IMR-90 (cell line): ENCODE measurements at regions not wholly inside any gene's neighbourhood (a gene's known extent, or its start where the extent isn't known, plus 50 kb on each side); places are given as distances from the start of the nearest gene placed in this dataset.

ENCODE experiments used
- ATAC-seq: fragments of 200-7000 bp; cut with Tn5 transposase; 2 replicates; pipeline ENCODE4 v1.9.1; 2020; ENCODE audit warnings: low read depth, mild to moderate bottlenecking, moderate library complexity
- BruUV-seq: library from RNA; stranded (reverse); fragments of 400-500 nt; replicated peaks from 2 replicates; lab custom pipeline; 2021; lab: Mats Ljungman, UMichigan
- CTCF ChIA-PET: fragments of 300-600 bp; formaldehyde crosslinking; extraction: SDS; loops from one replicate; lab custom pipeline; 2021; ENCODE audit warnings: antibody characterized with exemption; lab: Yijun Ruan, JAX
- POLR2A ChIA-PET: fragments of 300-600 bp; sonication (Branson Sonifier 250); formaldehyde crosslinking; loops from one replicate; lab custom pipeline; 2022; ENCODE audit warnings: antibody characterized with exemption; ENCODE audit not compliant: unreplicated experiment; lab: Charles Lee
- DNase-seq: peaks from one replicate; pipeline ENCODE4 v3.0.0; 2013
- H2AFZ ChIP-seq: replicated peaks from 2 replicates; pipeline ENCODE3; 2013; ENCODE audit warnings: low read length, mild to moderate bottlenecking; ENCODE audit not compliant: poor library complexity
- H2AK5ac ChIP-seq: 2 replicates; pipeline ENCODE4 v1.6.1; 2013; ENCODE audit warnings: low read depth, low read length, inconsistent platforms
- H2AK9ac ChIP-seq: replicated peaks from 2 replicates; pipeline ENCODE3; 2013; ENCODE audit warnings: mild to moderate bottlenecking, low read depth, low read length, moderate library complexity; ENCODE audit not compliant: poor library complexity
- H2BK120ac ChIP-seq: 2 replicates; pipeline ENCODE4 v1.6.1; 2013; ENCODE audit warnings: low read depth, low read length, inconsistent platforms
- H2BK15ac ChIP-seq: 3 replicates; pipeline ENCODE4 v1.6.1; 2013; ENCODE audit warnings: low read depth, low read length, inconsistent platforms
- H2BK20ac ChIP-seq: 2 replicates; pipeline ENCODE4 v1.6.1; 2013; ENCODE audit warnings: low read depth, mild to moderate bottlenecking, inconsistent platforms, low read length, moderate library complexity
- H2BK5ac ChIP-seq: 2 replicates; pipeline ENCODE4 v1.6.1; 2013; ENCODE audit warnings: mild to moderate bottlenecking, low read depth, low read length, inconsistent platforms; ENCODE audit not compliant: poor library complexity, severe bottlenecking
- H3K14ac ChIP-seq: replicated peaks from 2 replicates; pipeline ENCODE4 v1.6.1; 2013; ENCODE audit warnings: low read depth, low read length, inconsistent platforms
- H3K18ac ChIP-seq: 2 replicates; pipeline ENCODE4 v1.6.1; 2013; ENCODE audit warnings: low read depth, low read length, control low read depth
- H3K23ac ChIP-seq: 2 replicates; pipeline ENCODE4 v1.6.1; 2013; ENCODE audit warnings: low read depth, low read length, inconsistent platforms
- H3K27ac ChIP-seq: 2 replicates; pipeline ENCODE4 v1.5.1; 2013; ENCODE audit warnings: mild to moderate bottlenecking, control low read depth, low read length; ENCODE audit not compliant: insufficient read depth
- H3K27me3 ChIP-seq: 2 replicates; pipeline ENCODE4 v1.6.1; 2013; ENCODE audit warnings: low read length; ENCODE audit not compliant: control insufficient read depth, insufficient read depth
- H3K36me3 ChIP-seq: 2 replicates; pipeline ENCODE4 v1.6.1; 2013; ENCODE audit warnings: low read length, mixed read lengths; ENCODE audit not compliant: control insufficient read depth, insufficient read depth
- H3K4ac ChIP-seq: 2 replicates; pipeline ENCODE4 v1.6.1; 2013; ENCODE audit warnings: low read depth, low read length, inconsistent platforms
- H3K4me1 ChIP-seq: 2 replicates; pipeline ENCODE4 v1.6.1; 2013; ENCODE audit warnings: low read length, mixed read lengths; ENCODE audit not compliant: control insufficient read depth, insufficient read depth
- H3K4me2 ChIP-seq: 2 replicates; pipeline ENCODE4 v1.6.1; 2013; ENCODE audit warnings: low read depth, mild to moderate bottlenecking, control low read depth, low read length, moderate library complexity
- H3K4me3 ChIP-seq: 2 replicates; pipeline ENCODE4 v1.5.1; 2013; ENCODE audit warnings: low read depth, mild to moderate bottlenecking, control low read depth, low read length, moderate library complexity; ENCODE audit not compliant: insufficient read depth
- H3K56ac ChIP-seq: 2 replicates; pipeline ENCODE4 v1.6.1; 2013; ENCODE audit warnings: low read length, inconsistent platforms; ENCODE audit not compliant: insufficient read depth; ENCODE audit errors: extremely low read depth
- H3K79me1 ChIP-seq, 2 experiments: 2 replicates each; pipeline ENCODE4 v1.6.1; 2013; ENCODE audit warnings: low read length in 2 of 2, inconsistent platforms in 1 of 2, low read depth in 1 of 2
- H3K9ac ChIP-seq: 2 replicates; pipeline ENCODE4 v1.6.1; 2013; ENCODE audit warnings: low read depth, low read length, control low read depth
- H3K9me1 ChIP-seq: 2 replicates; pipeline ENCODE4 v1.6.1; 2013; ENCODE audit warnings: low read length, inconsistent platforms; ENCODE audit not compliant: insufficient read depth
- H3K9me3 ChIP-seq: 2 replicates; pipeline ENCODE4 v1.6.1; 2013; ENCODE audit warnings: low read length; ENCODE audit not compliant: control insufficient read depth, insufficient read depth
- H4K20me1 ChIP-seq: 2 replicates; pipeline ENCODE4 v1.6.1; 2013; ENCODE audit warnings: low read length, inconsistent platforms; ENCODE audit not compliant: insufficient read depth
- H4K5ac ChIP-seq: 2 replicates; pipeline ENCODE4 v1.6.1; 2013; ENCODE audit warnings: mild to moderate bottlenecking, low read depth, low read length, control low read depth
- H4K8ac ChIP-seq, 2 experiments: 2 replicates each; pipeline ENCODE4 v1.6.1; 2013; ENCODE audit warnings: low read depth in 2 of 2, low read length in 2 of 2, control low read depth in 1 of 2, inconsistent platforms in 1 of 2
- H4K91ac ChIP-seq: 2 replicates; pipeline ENCODE4 v1.6.1; 2013; ENCODE audit warnings: low read depth, low read length, inconsistent platforms; ENCODE audit not compliant: insufficient read depth
- CEBPB ChIP-seq: IDR thresholded peaks from 2 replicates; pipeline ENCODE4 v1.6.1; 2012; ENCODE audit warnings: low read depth, low read length, improper control_type of control experiment
- WGBS, 2 experiments: methylation state at CpG; one replicate each; pipeline versions ENCODE4 v1.1.5 to v1.1.7; 2013; ENCODE audit warnings: missing lambda C conversion rate in 2 of 2; ENCODE audit not compliant: insufficient read length in 1 of 2; ENCODE audit errors: extremely low coverage in 2 of 2; 5-methylcytosine and 5-hydroxymethylcytosine counted together
- dilution Hi-C: fragments of 300-500 bp; cut with HindIII; formaldehyde crosslinking; loops from one replicate; pipeline ENCODE4 v1.14.3; 2018; ENCODE audit warnings: low sequenced_read_pairs; ENCODE audit not compliant: unreplicated experiment
- in situ Hi-C: fragments of 300-500 bp; cut with MboI; formaldehyde crosslinking; loops from 3 replicates; pipeline ENCODE4 v1.14.3; 2019; ENCODE audit warnings: low sequenced_read_pairs, inconsistent platforms, mixed read lengths
- intact Hi-C: fragments of 100-400 bp; cut with micrococcal nuclease; formaldehyde crosslinking; loops from 2 replicates; pipeline ENCODE4 v1.10.0; 2022

- H3K56ac ChIP-seq = no peak overlapping the region
- H3K4ac ChIP-seq = no peak overlapping the region; the same call in 1 of the 2 replicates
- TF ChIP-seq CEBPB = no peak
- no peak for DNase-seq
- H3K27me3 ChIP-seq = peaks cover 3% of the 10 kb centered on the region
- in situ Hi-C loops = no loop called here
- no TSS peak for BruUV-seq
- H3K4me2 ChIP-seq = no peak overlapping the region
- ChIA-PET CTCF (no interaction called here), POLR2A (no interaction called here)
- dilution Hi-C loops = no loop called here
- H3K4me1 ChIP-seq = no peaks in the 10 kb centered on the region
- H3K79me1 ChIP-seq = no peaks in the 10 kb centered on the region
- H2AK9ac ChIP-seq = no peak overlapping the region
- no peak overlapping the region for H3K23ac ChIP-seq
- H3K27ac ChIP-seq = no peak overlapping the region
- no peak overlapping the region for H3K4me3 ChIP-seq
- WGBS, 2 experiments = no CpG with 5 or more reads among the region's 3 CpGs
- no peaks in the 10 kb centered on the region for H3K9me3 ChIP-seq
- intact Hi-C loops = no loop called here
- peak overlapping the region; percentile 38; the same call in 1 of the 2 replicates for H2BK20ac ChIP-seq
- no peak overlapping the region for H3K9ac ChIP-seq
- H2AFZ ChIP-seq = no peak overlapping the region
- no peak overlapping the region for H4K8ac ChIP-seq
- no peaks in the 10 kb centered on the region for H3K9me1 ChIP-seq
- H4K91ac ChIP-seq = no peak overlapping the region; the same call in 1 of the 2 replicates
- no peak overlapping the region for H2BK5ac ChIP-seq
- H2AK5ac ChIP-seq = no peak overlapping the region
- no peaks in the 10 kb centered on the region for H3K36me3 ChIP-seq
- no peaks in the 10 kb centered on the region for H4K20me1 ChIP-seq
- no peak overlapping the region for H4K5ac ChIP-seq
- H3K18ac ChIP-seq = no peak overlapping the region
- H2BK15ac ChIP-seq = no peak overlapping the region
- ATAC-seq = no peak
- no peak overlapping the region for H2BK120ac ChIP-seq
- H3K14ac ChIP-seq = peak overlapping the region; percentile 60; the same call in 1 of the 2 replicates
These were observed 267.6 kb downstream of the METTL4 start for GRCh38 chr18:2303517-2304238.
